Testis (tissue), 2 donors: ENCODE measurements at regions not wholly inside any gene's neighbourhood (a gene's known extent, or its start where the extent isn't known, plus 50 kb on each side); places are given as distances from the start of the nearest gene placed in this dataset.

Experiments
- DNase-seq: peaks from one replicate; pipeline ENCODE4 v3.0.0-alpha.2; 2019
- H3K27ac ChIP-seq, 2 donors: fragments of 200-600 bp; sonication (generic); one replicate each; pipeline ENCODE4 v1.5.1; 2019
- H3K27me3 ChIP-seq: fragments of 200-600 bp; sonication (generic); one replicate; pipeline ENCODE4 v1.5.1; 2019
- H3K36me3 ChIP-seq: fragments of 200-600 bp; sonication (generic); one replicate; pipeline ENCODE4 v1.5.1; 2017; ENCODE audit warnings: low read depth; ENCODE audit errors: missing control alignments
- H3K4me1 ChIP-seq: fragments of 200-600 bp; sonication (generic); one replicate; pipeline ENCODE4 v1.5.1; 2019
- H3K4me3 ChIP-seq, 2 donors: fragments of 200-600 bp; sonication (generic); one replicate each; pipeline ENCODE4 v1.5.1; 2017 to 2019
- H3K9me3 ChIP-seq: fragments of 200-600 bp; sonication (generic); one replicate; pipeline ENCODE4 v1.5.1; 2017
- CTCF ChIP-seq, 3 experiments: fragments of 450-650 bp in 2 of 3; fragments of 200-600 bp in 1 of 3; sonication (generic) in 1 of 3; IDR thresholded peaks; one replicate each; pipeline ENCODE4 v1.5.1; 2016 to 2019; ENCODE audit warnings: antibody characterized with exemption in 3 of 3, mild to moderate bottlenecking in 2 of 3, moderate library complexity in 1 of 3
- POLR2A ChIP-seq: fragments of 450-650 bp; IDR thresholded peaks from one replicate; pipeline ENCODE4 v1.6.1; 2017; ENCODE audit warnings: antibody characterized with exemption, mild to moderate bottlenecking, moderate library complexity
- WGBS, 2 donors: methylation state at CpG; one replicate each; pipeline ENCODE4 v1.1.5; 2018; 5-methylcytosine and 5-hydroxymethylcytosine counted together
- intact Hi-C: fragments of 100-400 bp; cut with DNase I; formaldehyde crosslinking; loops from one replicate; pipeline ENCODE4 v1.15.1; 2023; ENCODE audit warnings: low total_unique reads

DNA sequence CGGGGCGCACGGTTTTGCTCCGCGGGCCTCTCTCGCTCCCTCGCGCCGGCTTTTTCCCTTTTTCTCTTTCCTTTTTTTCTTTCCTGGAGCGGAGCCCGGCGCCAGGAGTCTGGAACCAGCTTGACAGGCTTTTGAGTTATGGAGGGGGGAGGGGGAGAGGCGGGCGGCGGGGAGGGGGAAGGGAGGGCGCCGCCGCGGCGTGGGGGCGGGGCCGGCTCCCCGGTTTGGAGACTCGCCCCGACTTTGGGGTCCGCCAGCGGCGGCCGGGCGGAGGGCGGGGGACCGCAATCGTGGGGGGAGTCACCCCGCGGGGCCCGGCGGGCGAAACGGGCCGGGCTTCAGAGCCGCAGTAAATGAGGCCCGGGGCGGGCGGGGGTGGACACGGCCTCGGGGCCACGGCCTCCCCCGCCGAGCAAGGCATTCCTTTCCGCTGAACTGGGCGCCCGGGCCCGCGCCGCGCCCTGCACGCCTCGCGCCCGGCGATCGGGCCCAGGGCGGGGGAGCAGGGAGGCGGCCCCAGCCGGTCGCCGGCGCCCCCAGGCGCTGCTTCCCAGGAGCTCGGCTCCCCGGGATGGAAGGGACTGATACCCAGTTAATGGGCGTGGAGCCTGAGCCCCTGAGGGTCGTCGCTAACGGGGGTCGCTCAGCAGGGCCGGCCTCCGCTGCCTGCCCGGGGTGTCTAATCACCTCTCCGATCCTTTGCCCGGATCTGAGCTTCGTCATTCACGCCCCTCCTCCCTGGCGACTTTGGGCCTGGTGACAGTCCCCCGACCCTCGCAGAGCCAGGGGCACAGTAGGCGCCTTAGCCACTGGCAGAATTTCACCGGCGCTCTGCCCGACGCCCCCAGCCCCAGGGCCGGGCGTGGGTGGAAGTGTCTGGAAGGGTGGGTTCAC is 138.1 kb downstream of the C9orf50 start:
- TF ChIP-seq CTCF (IDR thresholded peaks at IDR 0.05): no peak
- TF ChIP-seq POLR2A: no peak
- Histone ChIP-seq H3K27ac (peak overlapping the region; percentile 97 to 99), H3K27me3 (no peaks in the 10 kb centered on the region), H3K4me1 (peaks cover 79% of the 10 kb centered on the region), H3K4me3 (peak overlapping the region; percentile 50 to 70), H3K36me3 (no peaks in the 10 kb centered on the region), H3K9me3 (no peaks in the 10 kb centered on the region)
- WGBS, 2 donors: 0 to 2% methylated on average over 23 to 61 of the region's 93 CpGs
- peak; percentile 87 for DNase-seq
- intact Hi-C loops: loop anchor here (10.0 kb wide), 1 partner anchor 338 kb away; no protein-coding TSS in a partner anchor

DNA sequence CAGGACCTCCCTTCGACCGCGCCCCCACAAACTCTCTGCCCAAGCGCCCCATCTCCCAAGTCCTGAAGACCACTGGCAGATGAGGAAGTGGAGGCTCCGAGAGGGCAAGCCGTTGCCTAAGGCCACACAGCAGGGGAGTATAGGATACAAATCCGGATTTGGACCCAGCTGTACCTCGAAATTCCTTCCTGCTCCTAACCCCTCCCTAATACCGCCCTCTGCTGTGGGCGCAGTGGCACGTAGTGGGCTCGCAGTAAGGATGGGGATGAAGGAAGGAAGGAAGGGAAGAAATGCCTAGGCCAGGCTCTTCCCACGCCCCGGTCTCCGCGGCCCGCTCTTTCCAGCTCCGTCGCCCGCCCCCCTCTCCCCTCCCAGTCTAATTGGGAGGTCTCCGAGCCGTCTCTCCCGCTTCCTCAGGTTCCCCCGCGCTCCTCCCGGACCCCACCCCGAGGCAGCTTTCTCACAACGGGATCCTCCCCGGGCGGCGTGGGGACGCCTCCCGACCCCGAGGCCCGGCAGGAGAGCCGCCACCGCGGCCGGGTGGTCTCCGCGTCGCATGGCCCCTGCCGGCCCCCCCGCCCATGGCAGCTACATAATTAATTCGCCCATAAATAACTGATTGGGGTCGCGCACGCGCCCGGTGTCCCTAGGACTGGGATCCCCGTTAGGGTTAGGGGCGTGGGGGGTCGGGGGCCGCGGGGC is 138.9 kb downstream of the C9orf50 start:
- no peaks in the 10 kb centered on the region for H3K27me3 ChIP-seq
- WGBS, 2 donors: 2 to 8% methylated on average over 29 to 48 of the region's 55 CpGs
- TF ChIP-seq CTCF (IDR thresholded peaks at IDR 0.05) (no peak), POLR2A (no peak)
- peak overlapping the region; percentile 50 to 70 for H3K4me3 ChIP-seq
- H3K9me3 ChIP-seq: no peaks in the 10 kb centered on the region
- H3K4me1 ChIP-seq: peaks cover 75% of the 10 kb centered on the region
- H3K36me3 ChIP-seq: no peaks in the 10 kb centered on the region
- intact Hi-C loops: loop anchor here (10.0 kb wide), 1 partner anchor 337 kb away; no protein-coding TSS in a partner anchor
- peak overlapping the region; percentile 97 to 99 for H3K27ac ChIP-seq
- no peak for DNase-seq

- H3K4me1 ChIP-seq: peaks cover 75% of the 10 kb centered on the region
- 40 to 42% methylated on average over 9 of the region's 9 CpGs for WGBS, 2 donors
- H3K27me3 ChIP-seq: no peaks in the 10 kb centered on the region
- TF ChIP-seq POLR2A: no peak
- TF ChIP-seq CTCF (IDR thresholded peaks at IDR 0.05): no peak
- H3K36me3 ChIP-seq: no peaks in the 10 kb centered on the region
- intact Hi-C loops: loop anchor here (10.0 kb wide), 1 partner anchor 337 kb away; no protein-coding TSS in a partner anchor
- H3K27ac ChIP-seq: peak overlapping the region; percentile 97 to 99
- H3K9me3 ChIP-seq: no peaks in the 10 kb centered on the region
- peak overlapping the region in 1 of 2 donors; percentile 70 for H3K4me3 ChIP-seq
- DNase-seq: no peak
These were observed 139.5 kb downstream of the C9orf50 start for GRCh38 chr9:129481424-129481809.

- Histone ChIP-seq H3K4me3 (no peak overlapping the region), H3K27me3 (no peaks in the 10 kb centered on the region), H3K36me3 (no peaks in the 10 kb centered on the region), H3K4me1 (peaks cover 70% of the 10 kb centered on the region), H3K27ac (peak overlapping the region; percentile 97 to 99), H3K9me3 (no peaks in the 10 kb centered on the region)
- no peak for TF ChIP-seq POLR2A
- TF ChIP-seq CTCF (IDR thresholded peaks at IDR 0.05): no peak
- intact Hi-C loops: loop anchor here (10.0 kb wide), 1 partner anchor 336 kb away; no protein-coding TSS in a partner anchor
- WGBS, 2 donors: 100% methylated on average over 1 of the region's 1 CpG
- DNase-seq: no peak
These were observed 140.2 kb downstream of the C9orf50 start for GRCh38 chr9:129480745-129481144.
